GM18502 (cell line): ENCODE measurements at regions not wholly inside any gene's neighbourhood (a gene's known extent, or its start where the extent isn't known, plus 50 kb on each side); places are given as distances from the start of the nearest gene placed in this dataset.

Experiments
- ATAC-seq: cut with Tn5 transposase; IDR thresholded peaks from one replicate; pipeline ENCODE4 v1.9.1; 2021; ENCODE audit warnings: mild to moderate bottlenecking; ENCODE audit not compliant: unreplicated experiment, poor library complexity

- no peak for ATAC-seq
Measured at GRCh38 chr20:6882561-6883291, 115.2 kb downstream of the BMP2 start.

- no peak for ATAC-seq
Measured at GRCh38 chr20:6884114-6884513, 116.6 kb downstream of the BMP2 start.

GRCh38 chr20:6886065-6886729 is 118.7 kb downstream of the BMP2 start:
- no peak for ATAC-seq

GRCh38 chr20:6887966-6888365 is 120.5 kb downstream of the BMP2 start:
- no peak for ATAC-seq

- ATAC-seq = no peak
Measured at GRCh38 chr20:6888736-6889395, 121.4 kb downstream of the BMP2 start.

- no peak for ATAC-seq
Measured at GRCh38 chr20:6892724-6893123, 125.2 kb downstream of the BMP2 start.

GRCh38 chr20:6898928-6899327 is 131.4 kb downstream of the BMP2 start:
- ATAC-seq = no peak

GRCh38 chr20:6906871-6907270 is 139.4 kb downstream of the BMP2 start:
- ATAC-seq = no peak

- ATAC-seq = no peak
Measured at GRCh38 chr20:6908673-6909072, 141.2 kb downstream of the BMP2 start.

GRCh38 chr20:6909608-6910007 is 142.1 kb downstream of the BMP2 start:
- no peak for ATAC-seq

GRCh38 chr20:6914986-6915385 is 147.5 kb downstream of the BMP2 start:
- ATAC-seq = no peak

- ATAC-seq = no peak
Measured at GRCh38 chr20:6916938-6917337, 149.5 kb downstream of the BMP2 start.

- ATAC-seq = no peak
Measured at GRCh38 chr20:6919792-6920468, 152.4 kb downstream of the BMP2 start.

- ATAC-seq = no peak
Measured at GRCh38 chr20:6920991-6921613, 153.6 kb downstream of the BMP2 start.

GRCh38 chr20:6921717-6922386 is 154.4 kb downstream of the BMP2 start:
- no peak for ATAC-seq

- no peak for ATAC-seq
Measured at GRCh38 chr20:6924681-6925080, 157.2 kb downstream of the BMP2 start.

- no peak for ATAC-seq
Measured at GRCh38 chr20:6925744-6926278, 158.3 kb downstream of the BMP2 start.

GRCh38 chr20:6940048-6940447 is 172.6 kb downstream of the BMP2 start:
- ATAC-seq = no peak

- no peak for ATAC-seq
Measured at GRCh38 chr20:6940876-6941275, 173.4 kb downstream of the BMP2 start.

GRCh38 chr20:6941571-6941970 is 174.1 kb downstream of the BMP2 start:
- no peak for ATAC-seq
